ENCODE measurements at regions not wholly inside any gene's neighbourhood (a gene's known extent, or its start where the extent isn't known, plus 50 kb on each side); places are given as distances from the start of the nearest gene placed in this dataset.

- no peak for DNase-seq (ENCODE audit: low read depth)
Observed at GRCh38 chr14:62144863-62145262, 382.6 kb downstream of the SNAPC1 start.

GRCh38 chr14:62146030-62146429, 383.8 kb downstream of the SNAPC1 start:
- no peak for DNase-seq (ENCODE audit: low read depth)

- DNase-seq (ENCODE audit: low read depth), result no peak
Observed at GRCh38 chr14:62156052-62156451, 393.8 kb downstream of the SNAPC1 start.

- DNase-seq (ENCODE audit: low read depth), result no peak
Observed at GRCh38 chr14:62158779-62159178, 396.6 kb downstream of the SNAPC1 start.

GRCh38 chr14:62159314-62159713, 397.1 kb downstream of the SNAPC1 start:
- no peak for DNase-seq (ENCODE audit: low read depth)

GRCh38 chr14:62162998-62163589, 400.9 kb downstream of the SNAPC1 start:
- no peak for DNase-seq (ENCODE audit: low read depth)

- DNase-seq (ENCODE audit: low read depth), result no peak
Observed at GRCh38 chr14:62168564-62169155, 406.4 kb downstream of the SNAPC1 start.

GRCh38 chr14:62179367-62180018, 417.3 kb downstream of the SNAPC1 start:
- no peak for DNase-seq (ENCODE audit: low read depth)

GRCh38 chr14:62181591-62181990, 419.4 kb downstream of the SNAPC1 start:
- DNase-seq (ENCODE audit: low read depth), result no peak

- DNase-seq (ENCODE audit: low read depth), result no peak
Observed at GRCh38 chr14:62185078-62185477, 422.9 kb downstream of the SNAPC1 start.

- no peak for DNase-seq (ENCODE audit: low read depth)
Observed at GRCh38 chr14:62187265-62187664, 425.0 kb downstream of the SNAPC1 start.

- DNase-seq (ENCODE audit: low read depth), result no peak
Observed at GRCh38 chr14:62189698-62190097, 427.5 kb downstream of the SNAPC1 start.

GRCh38 chr14:62206456-62206855, 444.2 kb downstream of the SNAPC1 start:
- DNase-seq (ENCODE audit: low read depth), result no peak

GRCh38 chr14:62209287-62209899, 447.2 kb downstream of the SNAPC1 start:
- DNase-seq (ENCODE audit: low read depth), result no peak

- no peak for DNase-seq (ENCODE audit: low read depth)
Observed at GRCh38 chr14:62213516-62213915, 451.3 kb downstream of the SNAPC1 start.

- no peak for DNase-seq (ENCODE audit: low read depth)
Observed at GRCh38 chr14:62216121-62216520, 453.9 kb downstream of the SNAPC1 start.

GRCh38 chr14:62234849-62235248, 472.6 kb downstream of the SNAPC1 start:
- no peak for DNase-seq (ENCODE audit: low read depth)

GRCh38 chr14:62244221-62244620, 482.0 kb downstream of the SNAPC1 start:
- no peak for DNase-seq (ENCODE audit: low read depth)

GRCh38 chr14:62247266-62247665, 485.0 kb downstream of the SNAPC1 start:
- DNase-seq (ENCODE audit: low read depth), result no peak

- no peak for DNase-seq (ENCODE audit: low read depth)
Observed at GRCh38 chr14:62251237-62251636, 489.0 kb downstream of the SNAPC1 start.

- no peak for DNase-seq (ENCODE audit: low read depth)
Observed at GRCh38 chr14:62253171-62253570, 491.0 kb downstream of the SNAPC1 start.

- DNase-seq (ENCODE audit: low read depth), result no peak
Observed at GRCh38 chr14:62253911-62254310, 491.7 kb downstream of the SNAPC1 start.

- no peak for DNase-seq (ENCODE audit: low read depth)
Observed at GRCh38 chr14:62269204-62269603, 507.0 kb downstream of the SNAPC1 start.

Measured in stimulated activated CD8-positive, alpha-beta memory T cell treated with anti-CD3 and anti-CD28 coated beads, Interleukin-4, amount 100 ng/mL, for 24 hours (primary cell).